ENCODE measurements at regions not wholly inside any gene's neighbourhood (a gene's known extent, or its start where the extent isn't known, plus 50 kb on each side); places are given as distances from the start of the nearest gene placed in this dataset.

DNA sequence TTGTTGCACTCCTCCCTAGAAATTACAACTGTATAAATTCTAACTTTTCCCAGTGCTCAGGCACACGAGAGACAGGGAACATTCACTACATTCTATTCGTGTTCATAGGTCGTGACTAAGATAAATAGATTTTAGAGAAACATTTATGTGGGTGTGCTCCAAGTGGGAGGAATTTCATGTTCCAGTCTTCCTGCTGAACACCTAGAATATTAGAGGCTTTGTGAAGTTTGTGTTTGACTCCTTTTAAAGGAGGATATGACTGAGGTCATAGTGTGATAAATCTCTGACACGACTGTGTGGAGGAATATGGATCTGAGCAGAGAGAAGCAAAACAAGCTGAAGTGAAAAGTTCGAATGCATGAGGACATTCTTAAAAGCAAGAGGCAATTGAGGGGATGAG is 355.3 kb downstream of the ZSWIM6 start:
- DNase-seq (ENCODE audit: low spot score), result no peak

- DNase-seq (ENCODE audit: low spot score), result no peak
Observed at GRCh38 chr5:61689153-61689846, 357.2 kb downstream of the ZSWIM6 start.

DNA sequence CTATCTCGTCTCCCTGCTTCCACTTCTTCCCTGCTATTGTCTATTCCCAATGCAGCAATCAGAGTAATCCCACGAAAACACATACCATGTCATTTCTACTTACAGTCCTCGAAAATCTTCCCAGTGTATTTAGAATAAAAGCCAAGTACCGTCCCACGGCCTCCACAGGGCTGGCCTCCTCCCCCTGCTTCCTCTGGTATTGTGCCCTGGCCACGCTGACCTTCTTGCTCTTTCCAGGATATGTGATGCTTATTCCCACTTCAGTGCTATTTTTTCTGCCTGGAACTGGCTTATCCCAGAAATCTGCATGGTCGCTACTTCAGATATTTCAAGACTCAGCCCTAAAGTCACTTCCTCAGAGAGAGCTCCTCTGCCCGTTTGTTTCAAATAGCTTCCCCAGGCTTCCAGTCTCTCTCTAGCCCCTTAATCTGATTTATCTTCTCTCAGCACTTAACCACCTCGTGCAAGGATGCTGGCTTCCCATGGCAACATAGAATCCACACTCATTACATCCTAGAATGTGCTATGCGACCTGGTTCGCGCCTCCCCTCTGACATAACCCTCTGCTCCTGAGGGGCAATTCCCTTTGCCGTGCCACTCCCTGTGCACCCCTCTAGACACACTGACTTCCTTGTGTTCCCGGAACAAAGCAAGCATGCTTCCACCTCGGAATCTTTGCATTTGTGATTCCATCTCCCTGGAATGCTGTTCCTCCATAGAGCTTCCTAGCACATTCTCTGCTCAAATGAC is 365.9 kb downstream of the ZSWIM6 start:
- DNase-seq (ENCODE audit: low spot score), result no peak

DNA sequence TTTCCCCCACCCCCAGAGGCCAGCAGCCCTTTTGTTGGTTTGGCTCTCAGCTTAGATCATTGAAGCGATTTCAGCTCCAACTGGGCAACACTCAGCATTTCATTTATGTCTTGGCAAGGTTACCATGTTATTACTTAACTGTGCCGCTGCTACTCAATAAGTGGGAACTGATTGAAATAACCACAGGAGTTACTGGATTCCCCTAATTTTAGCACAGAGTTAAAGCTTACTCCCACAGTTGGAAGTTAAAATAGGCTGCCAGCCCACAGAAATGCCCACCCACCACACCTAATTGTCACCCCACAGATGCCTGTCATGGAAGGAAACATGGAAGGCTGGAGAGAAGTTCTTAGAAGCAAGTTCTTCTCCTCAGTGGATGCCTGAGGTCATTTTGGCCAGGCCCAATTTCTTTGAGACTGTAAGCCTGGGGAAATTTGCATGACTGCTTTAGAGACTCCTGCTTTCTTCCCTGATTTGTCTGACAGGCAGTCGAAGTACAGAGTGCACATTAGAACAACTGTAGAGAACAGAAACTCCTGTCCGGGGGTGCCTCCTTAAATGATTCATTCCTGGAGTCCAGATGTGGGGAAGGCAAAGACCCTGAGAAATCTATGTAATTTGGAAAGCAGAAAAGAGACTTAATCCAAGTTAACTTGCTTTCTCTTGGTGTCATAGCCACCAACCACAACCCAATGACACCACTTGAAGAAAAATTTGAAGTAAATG is 370.0 kb downstream of the ZSWIM6 start:
- no peak for DNase-seq (ENCODE audit: low spot score)

GRCh38 chr5:61702784-61703183 is 370.7 kb downstream of the ZSWIM6 start:
- DNase-seq (ENCODE audit: low spot score), result no peak

DNA sequence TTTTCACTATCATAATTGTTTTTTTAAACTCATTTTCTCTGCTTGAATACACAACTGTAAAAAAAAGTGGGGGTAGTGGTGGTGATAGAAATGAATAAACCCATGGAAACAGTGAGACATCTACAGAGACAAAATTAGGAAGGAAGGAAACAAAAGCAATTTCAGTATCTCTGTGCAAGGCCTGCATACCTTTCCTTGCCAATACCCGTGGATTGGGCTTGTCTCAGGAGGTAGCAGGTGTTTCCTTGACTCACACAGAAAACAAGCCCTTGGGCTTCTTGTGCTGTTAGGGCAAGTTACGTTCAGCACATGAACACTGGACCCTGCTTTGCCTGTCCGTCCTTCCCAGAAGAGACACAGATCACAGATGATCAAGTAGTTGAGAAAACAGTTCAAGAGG is 372.2 kb downstream of the ZSWIM6 start:
- DNase-seq (ENCODE audit: low spot score), result no peak

DNA sequence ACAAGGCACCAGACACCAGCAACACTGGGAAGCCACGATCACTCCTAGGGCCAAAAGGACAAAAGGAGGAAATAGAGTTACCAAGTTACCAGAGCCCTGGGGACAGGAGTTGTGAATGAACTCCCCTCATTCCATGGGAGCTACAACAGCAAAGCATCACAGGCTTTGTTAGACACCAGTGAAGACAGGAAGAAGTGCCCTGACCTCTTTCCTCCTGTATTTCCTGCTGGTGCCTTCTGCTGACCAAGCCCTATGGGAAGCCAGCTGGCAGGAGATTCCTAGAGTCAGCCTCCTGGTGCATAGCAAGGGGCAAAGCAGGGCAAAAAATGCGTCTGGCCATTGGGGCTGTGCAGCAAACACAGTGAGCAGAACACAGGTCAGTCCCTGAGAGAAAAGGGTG is 374.7 kb downstream of the ZSWIM6 start:
- DNase-seq (ENCODE audit: low spot score), result no peak

DNA sequence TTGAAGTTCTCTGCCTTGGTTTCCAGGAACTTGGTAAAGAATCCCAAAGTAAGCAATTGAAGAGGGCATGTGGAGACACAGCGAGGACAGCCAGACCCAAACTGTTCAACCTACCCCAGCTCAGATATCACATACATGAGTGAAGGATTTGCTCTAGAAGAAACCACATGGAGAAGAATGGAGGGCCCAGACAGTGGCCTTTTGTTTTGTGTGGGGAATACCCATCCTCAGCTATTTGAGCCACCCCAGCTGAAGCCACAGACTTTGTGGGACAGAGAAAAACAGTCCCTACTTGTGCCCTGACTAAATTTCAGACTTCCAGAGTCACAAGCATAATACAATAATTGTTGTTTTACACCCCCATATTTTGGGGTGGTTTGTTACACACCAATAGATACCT is 387.1 kb downstream of the ZSWIM6 start:
- no peak for DNase-seq (ENCODE audit: low spot score)

DNA sequence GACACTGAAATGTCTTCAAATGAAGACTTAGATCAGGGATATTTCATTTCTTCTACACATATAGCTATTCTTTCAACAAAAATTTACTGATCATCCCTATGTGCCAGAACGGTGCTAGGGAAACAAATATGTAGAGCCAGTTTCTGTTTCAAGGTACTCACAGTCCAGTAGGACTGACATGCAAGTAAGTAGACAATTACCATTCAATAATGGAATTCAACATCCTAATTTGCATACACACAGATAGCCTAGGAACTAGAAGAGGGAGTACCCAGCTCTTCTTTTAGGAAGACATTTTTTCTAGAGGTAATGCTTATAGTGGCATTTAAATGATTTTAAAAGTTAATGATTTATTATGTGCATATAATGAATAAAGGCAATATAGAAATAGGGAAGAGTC is 388.8 kb downstream of the ZSWIM6 start:
- DNase-seq (ENCODE audit: low spot score), result no peak

DNA sequence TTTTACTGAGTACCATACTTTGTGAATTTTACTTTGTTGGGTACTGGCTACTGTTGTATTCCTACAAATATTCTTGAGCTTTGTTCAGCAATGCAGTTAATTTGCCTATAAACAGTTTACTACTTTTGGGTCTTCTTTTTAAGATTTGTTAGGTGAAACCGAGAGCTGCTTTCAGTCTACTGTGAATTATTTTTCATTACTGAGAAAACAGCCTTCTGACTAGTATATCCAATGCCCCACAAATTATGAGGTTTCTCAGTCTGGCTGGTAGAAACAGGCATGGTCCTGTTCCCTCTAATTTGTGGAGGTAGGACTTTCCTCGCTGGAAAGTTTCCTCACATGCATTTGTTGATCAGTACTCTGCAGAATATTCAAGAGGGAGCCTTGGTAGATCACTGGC is 392.0 kb downstream of the ZSWIM6 start:
- DNase-seq (ENCODE audit: low spot score), result no peak

- DNase-seq (ENCODE audit: low spot score), result no peak
Observed at GRCh38 chr5:61728287-61728686, 396.2 kb downstream of the ZSWIM6 start.

DNA sequence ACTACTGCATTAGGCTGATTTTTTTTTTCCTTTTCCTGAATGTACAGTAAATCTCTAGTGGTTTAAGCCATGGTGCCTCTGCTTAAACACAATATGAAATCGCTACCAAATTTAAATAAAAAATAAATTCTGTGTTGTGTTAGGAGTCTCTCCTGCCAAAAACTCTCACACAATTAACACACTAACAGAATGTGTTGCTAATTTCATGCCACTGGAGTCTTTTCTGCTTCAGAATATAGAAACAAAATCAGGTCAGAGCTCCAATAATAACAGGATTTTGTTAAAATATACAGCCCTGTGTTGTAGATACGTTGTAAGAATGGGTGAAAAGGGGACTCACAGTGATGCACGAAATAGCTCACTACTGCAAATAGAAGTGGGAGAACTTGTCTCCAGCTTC is 398.8 kb downstream of the ZSWIM6 start:
- DNase-seq (ENCODE audit: low spot score), result no peak

DNA sequence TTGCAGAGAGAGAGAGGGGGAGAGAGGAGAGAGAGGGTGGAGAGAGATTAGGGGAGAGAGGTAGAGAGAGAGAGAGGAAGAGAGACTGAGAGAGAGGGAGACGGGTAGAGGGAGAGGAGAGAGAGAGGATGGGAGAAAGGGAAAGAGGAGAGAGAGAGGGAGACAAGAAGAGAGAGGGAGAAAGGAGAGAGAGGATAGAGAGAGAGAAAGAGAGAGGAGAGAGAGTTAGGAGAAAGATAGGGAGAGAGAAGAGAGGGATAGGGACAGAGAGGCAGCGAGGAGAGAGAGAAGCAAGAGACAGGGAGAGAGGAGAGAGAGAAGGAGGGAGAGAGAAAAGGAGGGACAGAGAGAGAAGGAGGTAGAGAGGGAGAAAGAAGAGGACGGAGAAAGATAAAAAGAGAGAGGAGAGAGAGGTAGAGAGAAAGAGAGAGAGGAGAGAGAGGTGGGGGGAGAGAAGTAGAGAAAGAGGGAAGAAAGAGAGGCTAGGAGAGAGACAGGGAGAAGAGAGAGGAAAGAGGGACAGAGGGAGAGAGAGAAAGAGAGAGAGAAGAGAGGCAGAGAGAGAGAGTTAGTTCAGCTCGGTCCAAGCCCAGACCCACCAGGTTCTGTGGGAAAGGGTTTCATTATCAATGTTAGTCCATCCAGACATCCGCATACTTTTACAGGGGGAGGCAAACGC is 399.3 kb downstream of the ZSWIM6 start:
- DNase-seq (ENCODE audit: low spot score), result no peak

DNA sequence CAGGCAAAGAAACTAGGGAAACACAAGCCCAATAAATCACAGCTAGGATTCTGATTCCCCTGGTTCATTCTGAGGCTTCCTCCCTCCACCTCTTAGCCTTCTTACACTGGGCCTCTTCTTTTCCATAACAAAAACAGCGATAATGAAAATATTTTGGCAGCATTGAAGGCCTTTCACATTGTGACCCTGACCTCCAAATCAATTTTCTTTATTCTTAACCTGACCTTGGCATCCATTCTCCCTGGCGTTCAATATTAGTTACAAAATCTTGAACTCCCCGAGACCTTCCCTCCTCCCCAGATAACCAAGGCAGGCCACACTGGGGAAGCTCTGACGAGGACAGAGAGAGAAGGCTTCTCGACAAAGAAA is 399.9 kb downstream of the ZSWIM6 start:
- no peak for DNase-seq (ENCODE audit: low spot score)

DNA sequence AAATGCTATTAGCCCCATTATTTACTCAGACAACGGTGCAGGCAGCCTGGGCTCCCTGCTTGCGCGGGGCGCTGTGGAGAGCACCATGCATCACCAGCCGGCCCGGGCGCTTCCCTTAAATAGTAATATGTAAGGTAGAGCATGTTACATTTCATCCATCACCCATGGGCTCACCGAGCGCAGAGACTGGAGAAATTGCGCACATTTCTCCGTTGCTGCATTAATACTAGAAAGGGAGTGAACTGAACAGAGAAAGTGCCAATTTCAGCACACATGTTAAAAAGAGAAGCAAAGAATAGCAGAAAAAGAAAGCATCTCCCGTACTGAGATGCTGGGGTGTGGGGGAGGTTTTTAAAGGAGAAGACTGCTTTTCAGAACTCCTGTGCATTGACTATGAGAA is 400.3 kb downstream of the ZSWIM6 start:
- no peak for DNase-seq (ENCODE audit: low spot score)

GRCh38 chr5:61732796-61733195 is 400.7 kb downstream of the ZSWIM6 start:
- no peak for DNase-seq (ENCODE audit: low spot score)

DNA sequence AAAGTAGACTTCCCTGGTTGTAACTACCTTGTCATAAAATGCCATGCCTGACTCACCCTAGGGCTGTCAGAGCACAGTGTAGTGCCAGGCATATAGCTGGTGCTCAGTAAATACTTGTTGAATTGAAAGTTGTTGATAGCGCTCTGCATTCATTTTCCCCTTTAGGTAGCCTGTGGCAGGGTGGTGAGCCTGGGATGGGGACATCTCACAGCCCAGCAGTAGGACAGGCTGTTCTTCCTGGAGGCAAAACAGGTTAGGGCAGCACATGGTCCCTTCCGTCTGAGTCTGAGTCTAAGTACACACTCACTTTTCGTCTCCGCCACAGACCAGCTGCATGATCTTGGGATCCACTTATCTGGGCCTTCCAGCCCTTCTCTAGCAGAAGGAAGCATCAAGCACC is 401.9 kb downstream of the ZSWIM6 start:
- no peak for DNase-seq (ENCODE audit: low spot score)

DNA sequence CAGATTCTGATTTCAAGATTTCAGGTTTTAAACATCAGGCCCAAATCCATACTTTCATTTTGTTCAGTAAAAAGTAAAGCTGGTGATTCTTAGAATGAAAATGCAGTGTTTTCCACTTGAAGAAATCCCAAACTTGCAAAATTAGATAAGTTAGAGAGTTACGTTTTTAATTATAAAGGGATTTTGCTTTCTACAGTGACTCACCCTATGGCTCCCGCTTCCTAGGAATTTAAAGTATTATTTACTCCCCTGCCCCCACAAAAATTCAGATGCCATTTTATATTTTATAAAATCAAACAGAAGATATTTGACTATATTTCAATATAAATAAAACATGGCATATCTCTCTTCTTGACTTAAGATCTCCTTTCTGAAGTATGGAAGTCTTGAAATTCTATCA is 402.9 kb downstream of the ZSWIM6 start:
- DNase-seq (ENCODE audit: low spot score), result no peak

DNA sequence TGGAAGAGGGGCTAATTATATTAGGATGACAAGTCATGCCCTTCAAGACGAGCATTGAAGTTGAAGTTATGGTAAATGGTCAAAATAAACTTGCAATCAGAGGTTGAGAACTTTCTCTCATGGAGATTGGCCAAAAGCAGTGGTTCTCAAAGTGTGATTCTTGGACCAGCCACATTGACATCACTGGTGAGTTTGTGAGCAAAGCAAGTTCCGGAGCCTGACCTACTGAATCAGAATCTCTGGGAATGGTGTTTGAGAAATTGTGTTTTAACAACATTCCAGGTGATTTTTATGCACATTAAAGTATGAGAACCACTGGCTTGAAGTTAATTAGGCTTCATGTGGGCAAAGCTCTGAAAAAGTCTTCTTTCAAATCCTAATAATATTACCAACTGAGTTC is 403.5 kb downstream of the ZSWIM6 start:
- no peak for DNase-seq (ENCODE audit: low spot score)

- DNase-seq (ENCODE audit: low spot score), result no peak
Observed at GRCh38 chr5:61735995-61736394, 403.9 kb downstream of the ZSWIM6 start.

- DNase-seq (ENCODE audit: low spot score), result no peak
Observed at GRCh38 chr5:61737301-61737963, 405.4 kb downstream of the ZSWIM6 start.

DNA sequence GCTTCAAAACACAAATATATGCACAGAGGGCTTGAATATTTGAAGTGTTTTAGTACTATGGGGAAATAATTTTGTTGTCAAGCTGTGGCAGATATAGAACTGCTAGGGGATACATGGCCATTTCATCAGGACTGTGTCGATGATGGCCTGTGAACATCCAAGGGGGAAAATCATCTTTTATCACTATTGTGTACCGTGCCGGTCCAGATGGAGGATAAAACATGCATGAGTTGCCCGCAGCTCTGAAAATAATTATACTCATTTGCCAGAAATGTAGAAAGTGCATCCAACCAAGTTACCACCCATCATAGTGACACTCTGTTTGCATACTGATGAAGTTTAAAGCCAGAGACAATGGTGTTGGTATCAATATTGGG is 405.9 kb downstream of the ZSWIM6 start:
- DNase-seq (ENCODE audit: low spot score), result no peak
